SK-N-SH treated with all-trans-retinoic acid at 6 μM for 48 hours (cell line): ENCODE measurements at regions not wholly inside any gene's neighbourhood (a gene's known extent, or its start where the extent isn't known, plus 50 kb on each side); places are given as distances from the start of the nearest gene placed in this dataset.

Experiments
- ARNTL ChIP-seq: fragments of 450-650 bp; formaldehyde crosslinking; IDR thresholded peaks from 2 replicates; pipeline ENCODE4 v1.5.0; 2020; ENCODE audit warnings: low read depth, mild to moderate bottlenecking, moderate library complexity, borderline replicate concordance
- CSDC2 ChIP-seq: fragments of 250-450 bp; sonication (Bioruptor Pico); IDR thresholded peaks from 2 replicates; pipeline ENCODE4 v1.5.0; 2020; ENCODE audit warnings: mild to moderate bottlenecking, moderate library complexity
- ESRRG ChIP-seq: fragments of 250-450 bp; sonication (Bioruptor Pico); IDR thresholded peaks from 2 replicates; pipeline ENCODE4 v1.6.1; 2021; ENCODE audit warnings: mild to moderate bottlenecking
- GLIS3 ChIP-seq: fragments of 250-450 bp; sonication (Bioruptor Pico); IDR thresholded peaks from 2 replicates; pipeline ENCODE4 v1.5.0; 2020; ENCODE audit warnings: mild to moderate bottlenecking, moderate library complexity
- ISL1 ChIP-seq: fragments of 250-450 bp; sonication (Bioruptor Pico); IDR thresholded peaks from 2 replicates; pipeline ENCODE4 v2.1.2; 2022; ENCODE audit warnings: mild to moderate bottlenecking, moderate library complexity
- PPARA ChIP-seq: fragments of 250-450 bp; sonication (Bioruptor Pico); IDR thresholded peaks from 2 replicates; pipeline ENCODE4 v1.5.0; 2020; ENCODE audit warnings: mild to moderate bottlenecking, borderline replicate concordance
- RARB ChIP-seq: fragments of 250-450 bp; sonication (Bioruptor Pico); IDR thresholded peaks from 2 replicates; pipeline ENCODE4 v1.8.0; 2021; ENCODE audit warnings: mild to moderate bottlenecking, moderate library complexity
- TCF4 ChIP-seq: fragments of 250-450 bp; sonication (Bioruptor Pico); IDR thresholded peaks from 2 replicates; pipeline ENCODE4 v1.8.0; 2021; ENCODE audit warnings: mild to moderate bottlenecking, moderate library complexity, borderline replicate concordance
- ZFP3 ChIP-seq: fragments of 250-450 bp; sonication (Bioruptor Pico); IDR thresholded peaks from 2 replicates; pipeline ENCODE4 v1.5.0; 2020; ENCODE audit warnings: mild to moderate bottlenecking, moderate library complexity
- ZFP30 ChIP-seq: fragments of 450-650 bp; formaldehyde crosslinking; IDR thresholded peaks from 2 replicates; pipeline ENCODE4 v1.5.0; 2022; ENCODE audit warnings: mild to moderate bottlenecking, moderate library complexity
- ZNF70 ChIP-seq: fragments of 450-650 bp; formaldehyde crosslinking; IDR thresholded peaks from 2 replicates; pipeline ENCODE4 v1.5.0; 2020; ENCODE audit warnings: mild to moderate bottlenecking, moderate library complexity
- TF ChIP-seq, protein P1 (sequence below): fragments of 250-450 bp; sonication (Bioruptor Pico); IDR thresholded peaks from 2 replicates; pipeline ENCODE4 v1.5.0; 2020; ENCODE audit warnings: mild to moderate bottlenecking, moderate library complexity
- TF ChIP-seq, protein P2 (sequence below): fragments of 250-450 bp; sonication (Bioruptor Pico); IDR thresholded peaks from 2 replicates; pipeline ENCODE4 v1.8.0; 2020; ENCODE audit warnings: mild to moderate bottlenecking, moderate library complexity, borderline replicate concordance
- TF ChIP-seq, protein P3 (sequence below): fragments of 250-450 bp; sonication (Bioruptor Pico); IDR thresholded peaks from 2 replicates; pipeline ENCODE4 v1.5.1; 2020; ENCODE audit warnings: low read depth, mild to moderate bottlenecking, moderate library complexity

DNA sequence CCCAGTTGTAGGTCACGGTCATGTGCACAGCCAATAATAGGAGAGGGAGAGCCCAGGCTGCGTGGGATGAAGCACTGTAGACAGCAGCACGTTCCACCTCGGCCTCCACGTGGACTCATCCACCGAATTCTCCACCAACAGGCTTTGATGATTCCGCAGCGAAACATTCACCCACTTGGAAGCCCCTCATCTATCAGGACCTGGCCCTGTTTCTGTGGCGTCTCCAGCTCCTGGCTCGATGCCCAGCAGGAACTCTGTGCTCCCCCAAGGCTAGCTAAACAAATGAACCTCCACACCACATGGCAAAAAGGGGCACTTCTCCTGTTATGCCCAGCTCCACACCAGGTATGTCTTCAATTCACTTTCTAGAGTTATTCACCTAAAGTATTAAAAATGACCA is 237.9 kb upstream of the PDE10A start:
- no peak for TF ChIP-seq ISL1 (CRISPR knock-in tag)
- TF ChIP-seq, protein P1, sequence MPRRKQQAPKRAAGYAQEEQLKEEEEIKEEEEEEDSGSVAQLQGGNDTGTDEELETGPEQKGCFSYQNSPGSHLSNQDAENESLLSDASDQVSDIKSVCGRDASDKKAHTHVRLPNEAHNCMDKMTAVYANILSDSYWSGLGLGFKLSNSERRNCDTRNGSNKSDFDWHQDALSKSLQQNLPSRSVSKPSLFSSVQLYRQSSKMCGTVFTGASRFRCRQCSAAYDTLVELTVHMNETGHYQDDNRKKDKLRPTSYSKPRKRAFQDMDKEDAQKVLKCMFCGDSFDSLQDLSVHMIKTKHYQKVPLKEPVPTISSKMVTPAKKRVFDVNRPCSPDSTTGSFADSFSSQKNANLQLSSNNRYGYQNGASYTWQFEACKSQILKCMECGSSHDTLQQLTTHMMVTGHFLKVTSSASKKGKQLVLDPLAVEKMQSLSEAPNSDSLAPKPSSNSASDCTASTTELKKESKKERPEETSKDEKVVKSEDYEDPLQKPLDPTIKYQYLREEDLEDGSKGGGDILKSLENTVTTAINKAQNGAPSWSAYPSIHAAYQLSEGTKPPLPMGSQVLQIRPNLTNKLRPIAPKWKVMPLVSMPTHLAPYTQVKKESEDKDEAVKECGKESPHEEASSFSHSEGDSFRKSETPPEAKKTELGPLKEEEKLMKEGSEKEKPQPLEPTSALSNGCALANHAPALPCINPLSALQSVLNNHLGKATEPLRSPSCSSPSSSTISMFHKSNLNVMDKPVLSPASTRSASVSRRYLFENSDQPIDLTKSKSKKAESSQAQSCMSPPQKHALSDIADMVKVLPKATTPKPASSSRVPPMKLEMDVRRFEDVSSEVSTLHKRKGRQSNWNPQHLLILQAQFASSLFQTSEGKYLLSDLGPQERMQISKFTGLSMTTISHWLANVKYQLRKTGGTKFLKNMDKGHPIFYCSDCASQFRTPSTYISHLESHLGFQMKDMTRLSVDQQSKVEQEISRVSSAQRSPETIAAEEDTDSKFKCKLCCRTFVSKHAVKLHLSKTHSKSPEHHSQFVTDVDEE (CRISPR knock-in tag) = no peak
- TF ChIP-seq, protein P2, sequence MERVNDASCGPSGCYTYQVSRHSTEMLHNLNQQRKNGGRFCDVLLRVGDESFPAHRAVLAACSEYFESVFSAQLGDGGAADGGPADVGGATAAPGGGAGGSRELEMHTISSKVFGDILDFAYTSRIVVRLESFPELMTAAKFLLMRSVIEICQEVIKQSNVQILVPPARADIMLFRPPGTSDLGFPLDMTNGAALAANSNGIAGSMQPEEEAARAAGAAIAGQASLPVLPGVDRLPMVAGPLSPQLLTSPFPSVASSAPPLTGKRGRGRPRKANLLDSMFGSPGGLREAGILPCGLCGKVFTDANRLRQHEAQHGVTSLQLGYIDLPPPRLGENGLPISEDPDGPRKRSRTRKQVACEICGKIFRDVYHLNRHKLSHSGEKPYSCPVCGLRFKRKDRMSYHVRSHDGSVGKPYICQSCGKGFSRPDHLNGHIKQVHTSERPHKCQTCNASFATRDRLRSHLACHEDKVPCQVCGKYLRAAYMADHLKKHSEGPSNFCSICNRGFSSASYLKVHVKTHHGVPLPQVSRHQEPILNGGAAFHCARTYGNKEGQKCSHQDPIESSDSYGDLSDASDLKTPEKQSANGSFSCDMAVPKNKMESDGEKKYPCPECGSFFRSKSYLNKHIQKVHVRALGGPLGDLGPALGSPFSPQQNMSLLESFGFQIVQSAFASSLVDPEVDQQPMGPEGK (CRISPR knock-in tag) = no peak
- TF ChIP-seq ARNTL = no peak
- TF ChIP-seq ZFP30 (CRISPR knock-in tag) = no peak
- no peak for TF ChIP-seq PPARA (CRISPR knock-in tag)
- TF ChIP-seq ZFP3 (CRISPR knock-in tag) = no peak
- TF ChIP-seq TCF4 (CRISPR knock-in tag) = no peak
- no peak for TF ChIP-seq RARB
- no peak for TF ChIP-seq GLIS3 (CRISPR knock-in tag)
- no peak for TF ChIP-seq CSDC2
- no peak for TF ChIP-seq ZNF70 (CRISPR knock-in tag)
- TF ChIP-seq, protein P3, sequence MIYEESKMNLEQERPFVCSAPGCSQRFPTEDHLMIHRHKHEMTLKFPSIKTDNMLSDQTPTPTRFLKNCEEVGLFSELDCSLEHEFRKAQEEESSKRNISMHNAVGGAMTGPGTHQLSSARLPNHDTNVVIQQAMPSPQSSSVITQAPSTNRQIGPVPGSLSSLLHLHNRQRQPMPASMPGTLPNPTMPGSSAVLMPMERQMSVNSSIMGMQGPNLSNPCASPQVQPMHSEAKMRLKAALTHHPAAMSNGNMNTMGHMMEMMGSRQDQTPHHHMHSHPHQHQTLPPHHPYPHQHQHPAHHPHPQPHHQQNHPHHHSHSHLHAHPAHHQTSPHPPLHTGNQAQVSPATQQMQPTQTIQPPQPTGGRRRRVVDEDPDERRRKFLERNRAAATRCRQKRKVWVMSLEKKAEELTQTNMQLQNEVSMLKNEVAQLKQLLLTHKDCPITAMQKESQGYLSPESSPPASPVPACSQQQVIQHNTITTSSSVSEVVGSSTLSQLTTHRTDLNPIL (CRISPR knock-in tag) = no peak
- TF ChIP-seq ESRRG = no peak
